Heart left ventricle (tissue), 16 donors: ENCODE measurements at regions not wholly inside any gene's neighbourhood (a gene's known extent, or its start where the extent isn't known, plus 50 kb on each side); places are given as distances from the start of the nearest gene placed in this dataset.

ENCODE experiments used
- ATAC-seq, 4 donors: fragments of 200-7000 bp; cut with Tn5 transposase; one replicate each; pipeline ENCODE4 v1.9.1; 2020 to 2022; ENCODE audit warnings: moderate library complexity in 4 of 4, mild to moderate bottlenecking in 3 of 4, moderate number of reproducible peaks in 1 of 4
- DNase-seq, 5 donors: peaks; one replicate each; pipeline ENCODE4 v3.0.0-alpha.2; 2020
- H3K27ac ChIP-seq, 12 donors: fragments of 200-600 bp; sonication (generic) in 4 of 12; one replicate each; pipeline versions ENCODE4 v1.5.0 to v1.8.0; 2016 to 2022; ENCODE audit warnings: mild to moderate bottlenecking in 2 of 12
- H3K27me3 ChIP-seq, 9 donors: fragments of 200-600 bp; sonication (generic) in 2 of 9; one replicate each; pipeline versions ENCODE4 v1.5.1 to v1.8.0; 2016 to 2022; ENCODE audit warnings: mild to moderate bottlenecking in 3 of 9
- H3K36me3 ChIP-seq, 9 donors: fragments of 200-600 bp; sonication (generic) in 2 of 9; one replicate each; pipeline versions ENCODE4 v1.5.0 to v1.8.0; 2018 to 2022; ENCODE audit warnings: mild to moderate bottlenecking in 2 of 9
- H3K4me1 ChIP-seq, 12 donors: fragments of 200-600 bp; sonication (generic) in 4 of 12; one replicate each; pipeline versions ENCODE4 v1.5.0 to v1.8.0; 2016 to 2022; ENCODE audit warnings: mild to moderate bottlenecking in 3 of 12
- H3K4me3 ChIP-seq, 12 donors: fragments of 200-600 bp; sonication (generic) in 4 of 12; one replicate each; pipeline versions ENCODE4 v1.5.0 to v1.8.0; 2017 to 2022; ENCODE audit warnings: mild to moderate bottlenecking in 9 of 12, moderate library complexity in 4 of 12
- H3K9me3 ChIP-seq, 12 donors: fragments of 200-600 bp; sonication (generic) in 4 of 12; one replicate each; pipeline versions ENCODE4 v1.5.0 to v1.8.0; 2016 to 2022; ENCODE audit warnings: mild to moderate bottlenecking in 1 of 12
- POLR2A ChIP-seq, 2 donors: fragments of 450-650 bp; IDR thresholded peaks; one replicate each; pipeline ENCODE4 v1.6.1; 2017; ENCODE audit warnings: antibody characterized with exemption in 2 of 2, mild to moderate bottlenecking in 2 of 2, moderate library complexity in 2 of 2
- WGBS, 4 donors: extraction: QIAGEN DNeasy Blood & Tissue Kit in 2 of 4; methylation state at CpG; one replicate each; pipeline versions ENCODE4 v1.1.5 to v1.1.7; 2013 to 2018; 5-methylcytosine and 5-hydroxymethylcytosine counted together
- intact Hi-C, 10 donors: fragments of 100-400 bp; cut with DNase I; formaldehyde crosslinking; loops; one replicate each; pipeline versions ENCODE4 v1.11.1 to v1.14.2; 2022
- TF ChIP-seq, protein P1 (sequence below), 12 donors: fragments of 200-600 bp; sonication (generic) in 4 of 12; IDR thresholded peaks; one replicate each; pipeline versions ENCODE4 v1.5.0 to v1.8.0; 2018 to 2022; ENCODE audit warnings: antibody characterized with exemption in 12 of 12, mild to moderate bottlenecking in 5 of 12
- donor health status: ischemic (EF 13 %, LVEDD 7.1; RV severe dilation, severe dysfunction).
- donor health status: healthy with polysubstance abuse.
- donor health status: DM: no; HTN: yes; CAD: no.
- donor health status: DM: no; HTN: no; CAD: no.
- donor health status: ischemic (EF 25% LVEDD 6.9; RV normal size, moderate dysfunction).
- donor health status: ischemic (EF 25% LVEDD 5.7; RV mildly dilated, moderate dysfunction).
- donor health status: healthy.
- donor health status: DM: yes; HTN: yes; CAD: no.
- donor health status: ischemic (EF 35%, LVEDD 5.7; RV mildly dilated, moderate dysfunction).
- donor health status: nonischemic (EF 11% LVEDD 7.7; RV severe dilation, severe dysfunction).
- donor health status: DM: yes; HTN: yes; CAD: no.
- donor health status: PGD.
- donor health status: ischemic (EF 29% LVEDD 5.4; RV normal size, mild dysfunction).
- donor health status: nonischemic (EF 23%, LVEDD 6.1; RV moderate dilation, normal function).

DNA sequence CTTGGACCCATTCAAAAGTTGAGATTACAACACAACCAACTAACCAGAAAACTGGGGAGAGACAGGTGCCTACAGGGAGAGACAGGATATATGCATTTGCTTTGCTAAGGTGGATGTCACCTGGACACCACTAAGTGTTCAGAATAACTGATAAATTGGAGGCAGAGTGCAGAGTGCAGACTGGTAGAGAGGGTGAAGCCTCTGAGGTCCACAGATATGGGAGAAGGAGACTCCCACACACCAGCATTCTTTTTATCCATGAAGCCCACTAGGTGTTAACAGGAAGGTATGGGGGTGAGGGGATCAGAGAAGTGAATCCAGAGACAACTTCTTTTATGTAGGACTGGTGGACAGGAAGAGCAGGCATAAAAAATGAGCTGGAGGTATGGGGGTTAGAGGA is 1310.0 kb upstream of the ZEB2 start:
- TF ChIP-seq, protein P1, sequence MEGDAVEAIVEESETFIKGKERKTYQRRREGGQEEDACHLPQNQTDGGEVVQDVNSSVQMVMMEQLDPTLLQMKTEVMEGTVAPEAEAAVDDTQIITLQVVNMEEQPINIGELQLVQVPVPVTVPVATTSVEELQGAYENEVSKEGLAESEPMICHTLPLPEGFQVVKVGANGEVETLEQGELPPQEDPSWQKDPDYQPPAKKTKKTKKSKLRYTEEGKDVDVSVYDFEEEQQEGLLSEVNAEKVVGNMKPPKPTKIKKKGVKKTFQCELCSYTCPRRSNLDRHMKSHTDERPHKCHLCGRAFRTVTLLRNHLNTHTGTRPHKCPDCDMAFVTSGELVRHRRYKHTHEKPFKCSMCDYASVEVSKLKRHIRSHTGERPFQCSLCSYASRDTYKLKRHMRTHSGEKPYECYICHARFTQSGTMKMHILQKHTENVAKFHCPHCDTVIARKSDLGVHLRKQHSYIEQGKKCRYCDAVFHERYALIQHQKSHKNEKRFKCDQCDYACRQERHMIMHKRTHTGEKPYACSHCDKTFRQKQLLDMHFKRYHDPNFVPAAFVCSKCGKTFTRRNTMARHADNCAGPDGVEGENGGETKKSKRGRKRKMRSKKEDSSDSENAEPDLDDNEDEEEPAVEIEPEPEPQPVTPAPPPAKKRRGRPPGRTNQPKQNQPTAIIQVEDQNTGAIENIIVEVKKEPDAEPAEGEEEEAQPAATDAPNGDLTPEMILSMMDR (IDR thresholded peaks at IDR 0.05): no peak
- TF ChIP-seq POLR2A (IDR thresholded peaks at IDR 0.05): no peak
- no peaks in the 10 kb centered on the region for H3K36me3 ChIP-seq
- no peak for ATAC-seq

DNA sequence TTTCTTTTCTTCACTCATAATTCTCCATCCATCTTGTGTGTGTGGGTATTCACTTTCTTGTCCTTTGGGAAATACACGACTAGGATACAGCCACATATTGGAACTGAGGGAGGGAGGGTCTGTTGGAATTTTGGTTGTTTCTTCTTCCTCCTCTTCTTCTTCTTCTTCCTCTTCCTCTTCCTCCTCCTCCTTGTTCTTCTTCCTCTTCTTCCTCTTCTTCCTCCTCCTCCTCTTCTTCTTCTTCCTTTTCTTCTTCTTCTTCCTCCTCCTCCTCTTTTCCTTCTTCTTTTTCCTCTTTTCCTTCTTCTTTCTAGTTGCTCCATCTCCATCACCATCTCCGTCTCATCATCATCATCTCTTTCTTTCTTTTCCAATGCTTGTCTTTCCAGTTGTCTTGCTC is 1307.3 kb upstream of the ZEB2 start:
- no peaks in the 10 kb centered on the region for H3K9me3 ChIP-seq
- no peak for ATAC-seq
- no peaks in the 10 kb centered on the region for H3K36me3 ChIP-seq
- TF ChIP-seq POLR2A (IDR thresholded peaks at IDR 0.05): no peak
- TF ChIP-seq, protein P1 (IDR thresholded peaks at IDR 0.05): no peak
- no peaks in the 10 kb centered on the region for H3K27me3 ChIP-seq
- no peak overlapping the region for H3K4me3 ChIP-seq
- 84 to 95% (median 90%) methylated on average over 2 of the region's 2 CpGs for WGBS, 4 donors
- intact Hi-C loops: no loop called here
- no peak for DNase-seq
- no peak overlapping the region for H3K27ac ChIP-seq
- H3K4me1 ChIP-seq: no peaks in the 10 kb centered on the region

More for the DNA sequence above, 1310.0 kb upstream of the ZEB2 start:
- H3K27me3 ChIP-seq: no peaks in the 10 kb centered on the region
- no peak overlapping the region for H3K4me3 ChIP-seq
- no peak overlapping the region for H3K27ac ChIP-seq
- intact Hi-C loops: no loop called here
- no peaks in the 10 kb centered on the region for H3K4me1 ChIP-seq
- no peaks in the 10 kb centered on the region for H3K9me3 ChIP-seq
- no peak for DNase-seq

DNA sequence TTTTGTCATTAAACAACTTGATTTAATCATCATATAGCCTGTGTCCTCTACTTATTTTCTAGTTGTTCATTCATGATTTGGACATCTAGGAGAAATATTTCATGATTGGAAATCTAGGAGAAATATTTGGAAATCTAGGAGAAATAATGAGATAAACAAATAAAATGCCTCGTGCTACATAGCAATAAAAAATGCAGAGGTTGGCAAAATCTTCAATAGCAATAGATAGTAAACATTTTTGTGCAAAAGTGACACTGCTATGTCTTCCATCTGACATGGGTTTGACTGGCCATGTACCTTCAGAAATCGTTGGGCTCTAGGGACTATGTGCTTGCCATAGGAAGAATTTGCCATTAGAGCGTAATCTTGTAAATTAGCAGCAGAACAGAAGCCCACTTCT is 1304.5 kb upstream of the ZEB2 start:
- Histone ChIP-seq H3K4me1 (no peaks in the 10 kb centered on the region), H3K27ac (no peak overlapping the region), H3K27me3 (no peaks in the 10 kb centered on the region), H3K9me3 (no peaks in the 10 kb centered on the region), H3K4me3 (no peak overlapping the region), H3K36me3 (no peaks in the 10 kb centered on the region)
- ATAC-seq (no peak), DNase-seq (no peak)
- TF ChIP-seq POLR2A (IDR thresholded peaks at IDR 0.05): no peak
- TF ChIP-seq, protein P1 (IDR thresholded peaks at IDR 0.05): no peak
- 84 to 93% (median 87%) methylated on average over 3 of the region's 3 CpGs for WGBS, 4 donors
- intact Hi-C loops: no loop called here

DNA sequence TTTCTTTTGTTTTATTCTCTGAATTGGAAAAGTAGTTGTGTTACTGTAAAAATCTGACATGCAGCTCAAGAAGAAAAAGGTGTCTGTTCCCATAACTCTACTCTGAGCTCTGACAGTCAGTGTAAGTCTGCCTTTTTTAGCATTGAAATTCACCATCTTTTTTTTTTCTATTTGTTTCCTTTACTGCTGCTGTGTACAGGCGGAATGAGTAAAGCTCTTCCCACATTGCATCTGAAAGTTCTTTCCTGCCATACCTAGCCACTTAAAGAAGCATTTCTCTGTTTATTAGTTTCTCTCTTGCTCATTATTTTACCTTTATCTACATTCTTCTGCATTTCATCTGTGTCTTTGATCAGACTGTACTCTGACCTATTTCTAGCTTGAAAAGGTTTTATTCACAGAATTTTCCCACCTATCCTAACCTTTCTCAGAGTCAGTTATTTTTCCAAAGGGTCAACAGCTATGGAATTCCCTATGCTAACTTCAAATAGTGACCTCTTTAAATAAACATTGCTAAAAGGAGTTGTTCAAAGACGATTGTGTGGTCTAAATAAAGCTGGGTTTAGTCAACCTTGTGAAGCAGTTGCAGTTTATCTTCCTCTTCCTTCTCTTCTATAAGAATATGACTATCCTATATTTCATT is 1303.1 kb upstream of the ZEB2 start:
- H3K9me3 ChIP-seq: no peaks in the 10 kb centered on the region
- 34 to 57% (median 53%) methylated on average over 2 of the region's 2 CpGs for WGBS, 4 donors
- DNase-seq (no peak), ATAC-seq (no peak)
- H3K4me3 ChIP-seq: no peak overlapping the region
- no peaks in the 10 kb centered on the region for H3K36me3 ChIP-seq
- H3K27me3 ChIP-seq: no peaks in the 10 kb centered on the region
- TF ChIP-seq, protein P1 (IDR thresholded peaks at IDR 0.05): no peak
- no peak for TF ChIP-seq POLR2A (IDR thresholded peaks at IDR 0.05)
- intact Hi-C loops: no loop called here
- H3K4me1 ChIP-seq: no peaks in the 10 kb centered on the region
- no peak overlapping the region for H3K27ac ChIP-seq
